ENCODE measurements at regions not wholly inside any gene's neighbourhood (a gene's known extent, or its start where the extent isn't known, plus 50 kb on each side); places are given as distances from the start of the nearest gene placed in this dataset.

DNA sequence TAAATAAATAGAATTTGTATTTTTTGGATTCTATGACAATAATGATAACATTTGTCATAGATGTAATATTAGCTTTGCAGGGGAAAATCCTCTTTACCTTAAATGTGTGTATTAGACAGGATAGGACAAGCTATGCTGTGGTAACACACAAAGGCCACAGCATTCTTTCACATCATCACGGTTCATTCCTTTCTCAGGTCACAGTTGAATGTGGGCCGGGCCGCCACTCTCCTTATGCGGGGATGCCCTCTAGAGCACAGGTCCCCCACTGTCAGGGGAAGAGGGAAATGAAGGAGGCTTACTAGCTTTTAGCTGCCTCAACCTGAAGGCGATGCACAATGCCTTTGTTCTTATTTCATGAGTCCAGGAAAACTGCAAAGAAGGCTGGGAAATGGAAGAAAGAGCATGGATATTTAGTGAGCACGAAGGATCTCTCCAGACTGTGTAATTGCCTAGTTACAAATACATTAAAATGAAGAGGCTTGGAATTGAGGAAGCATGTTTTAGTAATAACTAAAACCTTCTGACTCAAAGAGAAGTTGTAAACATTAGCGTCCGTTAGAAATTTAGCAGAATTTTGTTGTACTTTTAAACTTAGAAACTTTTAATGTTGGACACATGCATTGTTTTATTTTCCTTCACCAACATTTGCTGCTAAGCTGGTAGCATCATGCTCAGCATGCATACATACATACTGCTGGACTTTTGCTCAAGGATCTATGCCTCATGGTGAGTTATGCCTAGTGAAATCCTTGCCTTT, 248.9 kb upstream of the FOXQ1 start:
- DNase-seq (ENCODE audit: low read depth) = no peak

GRCh38 chr6:1059596-1059995, 252.3 kb upstream of the FOXQ1 start:
- DNase-seq (ENCODE audit: low read depth) = no peak

GRCh38 chr6:1057490-1058135, 254.3 kb upstream of the FOXQ1 start:
- no peak for DNase-seq (ENCODE audit: low read depth)

GRCh38 chr6:1055015-1055921, 256.6 kb upstream of the FOXQ1 start:
- DNase-seq (ENCODE audit: low read depth) = no peak

GRCh38 chr6:1054653-1055014, 257.3 kb upstream of the FOXQ1 start:
- DNase-seq (ENCODE audit: low read depth) = no peak

DNA sequence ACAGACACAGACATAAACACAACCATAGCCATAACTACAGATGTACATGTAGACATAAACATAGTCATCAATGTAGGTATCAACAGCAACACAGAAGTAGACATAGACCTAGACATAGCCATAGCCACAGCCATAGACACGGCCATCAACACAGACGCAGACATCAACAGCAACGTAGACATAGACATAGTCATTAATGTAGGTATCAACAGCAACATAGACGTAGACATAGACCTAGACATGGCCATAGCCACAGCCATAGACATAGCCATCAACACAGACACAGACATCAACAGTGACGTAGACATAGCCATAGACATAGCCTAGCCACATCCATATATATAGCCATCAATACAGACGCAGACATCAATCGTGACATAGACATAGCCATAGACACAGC, 258.3 kb upstream of the FOXQ1 start:
- DNase-seq (ENCODE audit: low read depth) = no peak

DNA sequence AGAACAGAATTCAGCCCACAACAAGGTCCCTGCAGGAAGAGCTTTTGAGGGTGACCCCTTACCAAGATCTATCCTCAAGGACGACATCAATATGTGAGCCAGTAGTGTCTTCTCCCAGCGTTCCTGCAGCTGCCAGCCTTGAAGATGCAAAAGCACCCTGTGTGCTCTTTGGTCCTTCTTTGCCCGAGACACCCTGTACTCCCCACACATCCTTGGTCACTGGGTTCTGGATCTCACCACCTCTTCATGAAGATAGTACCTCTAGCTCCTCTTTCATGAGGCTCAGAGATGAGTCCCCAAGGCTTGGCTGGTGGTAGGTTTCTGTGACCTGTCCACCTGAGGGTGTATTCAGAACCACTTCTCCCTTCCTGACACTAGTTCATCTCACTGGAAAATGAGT, 259.6 kb upstream of the FOXQ1 start:
- DNase-seq (ENCODE audit: low read depth) = no peak

DNA sequence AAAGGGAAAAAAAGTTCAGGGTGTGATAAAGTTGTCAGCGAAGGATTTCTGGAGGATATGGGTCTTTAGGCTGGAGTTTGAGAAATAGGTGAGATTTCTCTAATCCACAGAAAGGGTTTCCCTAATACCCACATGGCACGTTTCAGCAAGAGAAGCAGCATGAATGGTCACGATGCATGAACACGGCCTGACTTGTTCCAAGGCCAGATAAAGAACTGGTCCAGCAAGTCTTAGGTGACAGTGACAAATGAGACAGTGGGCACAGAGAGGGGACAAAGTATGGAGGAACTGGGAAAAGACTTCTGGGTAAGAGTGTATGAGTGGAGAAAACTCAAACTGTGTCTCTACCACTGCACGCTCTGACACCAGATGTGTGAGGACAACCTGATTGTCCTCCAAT, 262.0 kb upstream of the FOXQ1 start:
- no peak for DNase-seq (ENCODE audit: low read depth)

GRCh38 chr6:1049170-1049569, 262.7 kb upstream of the FOXQ1 start:
- no peak for DNase-seq (ENCODE audit: low read depth)

GRCh38 chr6:1047981-1048541, 263.8 kb upstream of the FOXQ1 start:
- no peak for DNase-seq (ENCODE audit: low read depth)

DNA sequence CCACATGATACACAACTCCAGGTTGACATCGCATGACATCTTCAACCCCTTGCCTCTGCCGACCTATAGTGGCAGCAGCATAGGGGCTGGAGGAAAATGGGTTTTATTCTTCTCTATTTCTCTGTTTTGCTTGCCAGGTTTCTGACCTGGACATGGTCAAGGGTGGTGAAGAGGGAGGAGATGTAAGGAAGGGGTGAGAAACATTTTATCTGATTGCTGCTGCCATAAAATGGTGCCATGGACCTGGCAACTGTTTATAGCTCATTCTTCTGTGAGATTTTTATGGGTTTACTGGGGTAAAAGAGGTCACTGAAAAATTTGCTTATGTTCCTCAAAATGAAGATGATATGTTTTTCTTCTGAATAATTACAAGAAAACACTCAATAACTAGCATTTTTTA, 266.7 kb upstream of the FOXQ1 start:
- no peak for DNase-seq (ENCODE audit: low read depth)

- DNase-seq (ENCODE audit: low read depth) = no peak
These were observed 267.7 kb upstream of the FOXQ1 start for GRCh38 chr6:1044040-1044836.

DNA sequence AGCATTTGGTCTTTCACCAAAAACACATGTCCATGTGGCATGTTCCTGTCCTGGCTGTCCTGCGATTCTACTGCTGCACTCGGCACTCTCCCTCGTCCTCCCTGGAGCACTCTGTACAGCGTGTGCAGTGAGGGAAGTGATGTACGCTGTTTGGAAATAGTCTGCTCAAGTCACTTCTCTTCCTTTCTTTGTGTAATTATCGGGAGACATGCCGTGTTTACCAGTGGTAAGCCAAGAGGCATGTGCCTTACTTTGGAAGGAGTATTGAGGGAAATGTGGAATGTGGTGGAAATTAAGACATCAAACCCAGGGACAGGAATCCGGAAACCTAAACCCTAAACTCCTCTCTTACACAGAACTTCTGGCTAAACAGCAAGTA, 268.5 kb upstream of the FOXQ1 start:
- DNase-seq (ENCODE audit: low read depth) = no peak

- no peak for DNase-seq (ENCODE audit: low read depth)
These were observed 269.1 kb upstream of the FOXQ1 start for GRCh38 chr6:1042583-1043457.

- no peak for DNase-seq (ENCODE audit: low read depth)
These were observed 271.5 kb upstream of the FOXQ1 start for GRCh38 chr6:1040393-1040792.

- DNase-seq (ENCODE audit: low read depth) = no peak
These were observed 272.2 kb upstream of the FOXQ1 start for GRCh38 chr6:1039746-1040145.

GRCh38 chr6:1039191-1039590, 272.7 kb upstream of the FOXQ1 start:
- no peak for DNase-seq (ENCODE audit: low read depth)

- no peak for DNase-seq (ENCODE audit: low read depth)
These were observed 274.3 kb upstream of the FOXQ1 start for GRCh38 chr6:1037430-1038202.

- no peak for DNase-seq (ENCODE audit: low read depth)
These were observed 276.5 kb upstream of the FOXQ1 start for GRCh38 chr6:1035401-1035800.

GRCh38 chr6:1031720-1032119, 280.2 kb upstream of the FOXQ1 start:
- no peak for DNase-seq (ENCODE audit: low read depth)
